ENCODE measurements at regions not wholly inside any gene's neighbourhood (a gene's known extent, or its start where the extent isn't known, plus 50 kb on each side); places are given as distances from the start of the nearest gene placed in this dataset.
"Not testable (repeated sequence)": the region's sequence is repeated elsewhere in the genome, so short reads cannot be mapped to it uniquely, and the experiment has no call there.

DNA sequence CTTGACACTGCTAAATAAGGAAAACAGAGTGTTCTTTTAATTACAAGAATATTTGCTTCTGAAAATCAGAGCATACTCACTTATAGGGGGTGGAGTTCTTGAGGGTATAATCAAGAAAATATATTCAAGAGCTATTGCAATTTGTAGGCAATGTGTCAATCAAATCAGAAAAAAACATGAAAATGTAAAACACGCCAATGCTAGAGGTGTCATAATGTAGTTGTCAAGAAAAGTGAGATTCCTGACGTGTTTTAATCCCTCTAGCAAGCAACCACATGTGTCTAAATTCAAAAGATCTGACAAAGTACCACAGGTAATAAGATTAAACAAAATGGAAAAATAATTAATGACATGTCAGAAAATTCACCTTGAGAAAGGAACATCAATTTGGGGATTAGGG, 1440.7 kb upstream of the RAG2 start:
- DNase-seq (ENCODE audit: low read depth): no peak

DNA sequence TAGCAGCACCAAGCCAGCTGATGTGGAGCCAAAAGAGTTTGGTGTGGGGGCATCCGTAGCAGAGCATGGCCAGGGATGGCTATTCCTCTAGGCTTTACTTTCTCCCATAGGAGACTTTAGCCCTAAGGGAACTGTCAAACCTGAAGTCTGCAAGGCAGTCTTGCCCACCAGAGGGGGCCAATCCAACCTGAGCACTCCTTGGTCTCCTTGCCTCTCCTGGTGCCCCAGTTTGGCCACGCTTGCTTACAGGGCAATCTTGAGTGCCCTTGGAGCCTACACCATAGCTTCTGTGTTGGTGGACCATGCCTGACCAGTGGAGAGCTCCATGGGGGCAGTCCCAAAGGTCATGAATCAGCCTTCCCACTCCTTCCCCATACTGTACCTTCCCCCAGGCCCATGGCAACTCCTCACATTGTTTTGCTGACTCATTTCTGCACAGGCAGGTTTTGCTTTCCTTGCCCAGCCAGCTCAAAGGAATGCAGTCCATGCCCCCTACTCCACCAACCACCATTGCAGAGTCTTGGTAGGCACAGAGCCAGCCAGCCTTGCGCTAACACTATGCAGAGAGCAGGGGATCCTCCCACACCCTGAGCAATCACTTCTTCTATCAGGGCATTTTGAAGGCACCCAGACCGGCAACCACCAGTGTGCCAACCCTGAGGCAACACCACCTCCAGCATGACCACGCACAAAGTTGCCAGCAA, 1421.2 kb upstream of the RAG2 start:
- peak; percentile 86 for DNase-seq (ENCODE audit: low read depth)

DNA sequence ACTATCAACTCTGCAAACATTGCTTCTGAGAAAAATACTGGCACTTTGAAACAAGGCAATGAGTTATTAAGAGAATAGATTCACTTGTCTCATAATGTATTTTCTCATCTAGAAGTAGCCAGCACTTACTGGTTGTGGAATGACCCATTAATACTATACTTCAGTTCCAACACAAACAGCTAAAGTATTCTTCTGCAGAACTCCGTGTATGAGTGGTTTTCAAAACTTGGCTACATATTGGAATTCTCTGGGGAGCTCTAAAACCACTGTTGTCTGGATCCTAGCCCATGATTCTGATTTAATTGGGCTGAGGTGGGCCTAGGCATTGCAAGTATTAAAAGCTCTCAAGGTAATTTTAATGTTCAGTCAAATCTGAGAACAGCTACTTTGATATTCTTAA, 1416.4 kb upstream of the RAG2 start:
- peak; percentile 27 for DNase-seq (ENCODE audit: low read depth)

DNA sequence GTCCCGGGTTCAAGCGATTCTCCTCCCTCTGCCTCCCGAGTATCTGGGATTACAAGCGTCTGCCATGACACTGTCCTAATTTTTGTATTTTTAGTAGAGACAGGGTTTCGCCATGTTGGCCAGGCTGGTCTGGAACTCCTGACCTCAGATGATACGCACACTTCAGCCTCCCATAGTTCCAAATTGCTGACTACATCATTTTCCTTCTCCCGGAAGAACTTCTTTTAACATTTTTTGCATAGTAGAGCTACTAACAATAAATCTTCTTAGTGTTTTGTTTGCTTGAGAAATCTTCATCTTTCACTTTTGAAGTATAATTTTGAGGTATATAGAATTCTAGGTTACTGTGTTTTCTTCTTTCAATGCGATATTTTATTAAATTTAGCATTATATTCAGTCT, 1415.1 kb upstream of the RAG2 start:
- DNase-seq (ENCODE audit: low read depth): no peak

DNA sequence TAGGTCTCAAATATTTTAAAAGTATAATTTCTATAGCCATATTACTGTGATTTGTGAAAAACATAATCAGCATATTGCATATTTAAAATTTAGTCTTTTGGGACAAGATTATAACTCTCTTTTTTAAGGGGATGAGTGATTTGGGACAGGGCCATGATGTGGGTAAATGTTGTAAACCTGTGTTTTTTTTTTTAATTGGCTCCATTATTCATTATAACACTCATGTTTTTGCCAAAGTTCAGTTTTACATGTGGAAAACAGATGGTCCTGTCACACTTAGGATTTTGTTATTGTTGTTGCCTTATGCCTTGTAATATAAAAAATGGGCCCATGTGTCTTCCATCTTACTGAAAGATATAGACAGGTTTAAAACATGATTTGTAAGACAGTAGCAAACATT, 1413.5 kb upstream of the RAG2 start:
- DNase-seq (ENCODE audit: low read depth): no peak

- DNase-seq (ENCODE audit: low read depth): no peak
Measured at GRCh38 chr11:38009932-38010331, 1411.9 kb upstream of the RAG2 start.

- DNase-seq (ENCODE audit: low read depth): no peak
Measured at GRCh38 chr11:38006466-38006865, 1408.4 kb upstream of the RAG2 start.

DNA sequence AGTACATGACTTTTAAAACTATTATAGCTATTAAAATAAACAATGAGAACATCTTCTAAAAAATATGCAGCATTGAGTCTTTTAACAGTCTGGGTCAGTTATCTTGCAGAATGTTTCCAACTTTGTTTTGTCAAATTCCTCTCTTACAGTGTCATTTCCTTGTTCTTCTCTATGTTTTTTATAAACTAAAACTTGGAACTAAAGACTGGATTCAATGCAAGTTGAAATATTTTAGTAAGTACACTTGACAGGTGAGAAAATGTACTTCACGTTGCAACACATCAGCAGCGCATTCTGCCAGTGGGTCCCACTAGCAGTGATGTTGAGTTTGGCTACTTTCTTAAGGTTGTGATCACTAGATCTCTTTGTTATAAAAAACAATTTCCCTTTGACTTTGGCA, 1407.6 kb upstream of the RAG2 start:
- DNase-seq (ENCODE audit: low read depth): no peak

- DNase-seq (ENCODE audit: low read depth): no peak
Measured at GRCh38 chr11:37999171-37999570, 1401.1 kb upstream of the RAG2 start.

DNA sequence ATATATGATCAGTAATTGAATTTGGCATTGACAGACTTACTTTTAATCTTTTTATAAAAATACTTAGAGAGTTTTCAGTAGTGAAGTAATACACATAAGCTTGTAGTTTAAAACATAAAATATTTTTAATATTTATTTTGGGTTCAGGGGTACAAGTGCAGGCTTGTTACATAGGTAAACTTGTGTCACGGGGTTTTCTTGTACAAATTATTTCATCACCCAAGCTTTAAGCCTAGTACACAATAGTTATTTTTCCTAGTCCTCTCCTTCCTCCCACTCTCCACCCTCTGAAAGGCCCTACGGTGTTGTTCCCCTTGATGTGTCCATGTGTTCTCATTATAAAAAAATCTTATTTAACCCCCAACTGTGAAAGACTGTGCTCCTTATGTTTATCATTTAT, 1397.8 kb upstream of the RAG2 start:
- DNase-seq (ENCODE audit: low read depth): no peak

DNA sequence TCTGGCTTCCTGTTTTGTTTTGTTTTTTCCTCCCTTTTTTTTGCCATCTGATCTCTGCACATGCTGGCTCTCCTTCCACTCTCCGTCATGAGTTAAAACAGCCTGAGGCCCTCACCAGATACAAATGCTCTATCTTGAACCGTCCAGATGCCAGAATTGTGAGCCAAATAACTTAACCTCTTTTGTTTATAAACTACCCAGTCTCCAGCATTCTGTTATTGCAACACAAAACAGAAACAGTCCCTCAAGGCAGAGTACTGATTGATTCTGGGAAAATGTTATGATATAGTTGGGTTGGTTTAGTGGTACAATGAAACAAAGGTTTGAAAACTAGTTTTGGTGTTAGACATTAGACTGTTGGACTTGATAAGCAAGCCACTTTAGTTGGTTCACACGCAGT, 1390.0 kb upstream of the RAG2 start:
- no peak for DNase-seq (ENCODE audit: low read depth)

GRCh38 chr11:37984991-37985390, 1387.0 kb upstream of the RAG2 start:
- DNase-seq (ENCODE audit: low read depth): no peak

DNA sequence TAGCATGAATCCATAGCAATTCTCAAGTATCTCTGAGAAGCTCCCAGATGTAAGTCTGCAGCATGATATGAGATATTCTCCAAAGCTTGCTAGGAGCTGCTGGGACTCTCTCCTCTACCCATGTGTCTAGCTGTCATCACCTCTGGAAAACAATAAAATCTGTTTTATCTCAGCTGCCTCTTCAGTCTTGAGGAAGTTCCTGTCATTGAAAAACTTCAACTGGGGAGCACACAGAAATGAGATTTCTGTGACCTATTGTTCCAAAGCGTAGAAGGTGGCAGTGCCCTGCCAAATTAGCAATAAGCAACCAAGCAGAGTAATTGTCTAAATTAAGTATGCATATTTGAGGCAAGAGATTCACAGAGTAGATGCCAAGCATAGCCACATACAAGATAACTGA, 1380.6 kb upstream of the RAG2 start:
- no peak for DNase-seq (ENCODE audit: low read depth)

DNA sequence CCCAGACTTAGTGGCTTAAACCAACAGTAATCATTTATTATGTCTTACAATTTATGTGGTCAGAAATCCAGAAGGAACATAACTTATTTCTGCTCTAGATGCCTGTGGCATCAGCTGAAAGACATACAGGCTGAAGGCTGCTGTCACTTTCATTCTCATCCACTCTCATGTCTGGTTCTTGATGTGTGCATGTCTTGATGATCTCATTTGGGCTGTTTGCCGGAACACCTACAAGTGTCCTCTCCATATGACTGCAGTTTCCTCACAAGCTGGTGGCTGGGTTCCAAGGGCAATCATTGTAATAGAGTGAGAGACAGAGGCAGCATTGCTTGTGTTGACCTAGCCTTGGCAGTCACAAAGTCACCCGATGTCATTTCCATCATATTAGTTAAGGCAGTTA, 1375.9 kb upstream of the RAG2 start:
- peak; percentile 3 for DNase-seq (ENCODE audit: low read depth)

DNA sequence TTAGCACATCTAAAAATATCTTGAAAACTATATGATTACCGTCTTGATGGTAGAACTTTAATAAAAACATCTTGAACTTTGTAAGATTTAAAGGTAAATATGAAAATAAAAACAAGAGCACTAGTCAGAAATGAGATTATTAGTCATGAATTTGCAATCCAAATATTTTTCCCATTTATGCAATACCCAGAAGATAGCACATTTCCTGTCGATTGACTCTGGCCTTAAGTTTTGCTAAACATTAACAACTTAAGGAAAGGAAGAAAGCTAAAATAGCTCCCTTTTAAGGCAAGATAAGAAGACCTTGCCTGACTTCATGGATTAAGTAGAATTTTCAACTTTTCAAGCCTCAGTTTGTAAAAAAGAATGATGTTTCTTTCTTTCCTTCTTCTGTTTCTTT, 1374.7 kb upstream of the RAG2 start:
- DNase-seq (ENCODE audit: low read depth): no peak

DNA sequence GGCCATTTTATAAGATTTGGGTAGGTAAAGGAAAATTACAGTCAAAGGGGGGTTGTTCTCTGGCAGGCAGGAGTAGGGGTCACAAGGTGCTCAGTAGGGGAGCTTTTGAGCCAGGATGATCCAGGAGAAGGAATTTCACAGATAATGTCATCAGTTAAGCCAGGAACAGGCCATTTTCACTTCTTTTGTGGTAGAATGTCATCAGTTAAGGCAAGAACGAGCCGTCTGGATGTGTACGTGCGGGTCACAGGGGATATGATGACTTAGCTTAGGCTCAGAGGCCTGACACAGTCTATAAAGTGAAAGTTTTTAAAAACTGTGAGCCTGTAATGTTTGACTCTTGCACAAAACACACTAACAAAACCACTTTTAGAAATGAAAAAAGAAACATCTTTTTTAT, 1371.3 kb upstream of the RAG2 start:
- DNase-seq (ENCODE audit: low read depth): not testable (repeated sequence)

DNA sequence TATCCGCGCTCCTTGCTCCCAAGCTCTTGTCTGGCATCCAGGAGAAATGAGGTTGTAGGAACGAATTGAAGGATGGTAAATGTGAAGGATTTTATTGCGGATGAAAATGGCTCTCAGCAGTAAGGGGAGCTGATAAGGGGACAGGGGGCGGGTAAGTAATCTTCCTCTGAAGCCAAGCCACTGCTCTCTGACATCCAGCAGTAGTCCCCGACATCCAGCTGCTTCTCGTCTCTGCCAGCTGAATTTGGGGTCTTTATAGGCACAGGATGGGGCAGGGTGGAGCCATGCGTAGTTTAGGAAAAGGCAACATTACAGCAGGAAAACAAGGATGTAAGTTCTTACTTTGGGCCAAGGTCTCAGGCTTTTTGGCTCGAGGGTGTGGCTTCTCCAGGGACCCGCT, 1370.1 kb upstream of the RAG2 start:
- DNase-seq (ENCODE audit: low read depth): no peak

- DNase-seq (ENCODE audit: low read depth): no peak
Measured at GRCh38 chr11:37967635-37968034, 1369.6 kb upstream of the RAG2 start.

GRCh38 chr11:37963440-37963839, 1365.4 kb upstream of the RAG2 start:
- DNase-seq (ENCODE audit: low read depth): no peak

- no peak for DNase-seq (ENCODE audit: low read depth)
Measured at GRCh38 chr11:37957717-37958116, 1359.7 kb upstream of the RAG2 start.

DNA sequence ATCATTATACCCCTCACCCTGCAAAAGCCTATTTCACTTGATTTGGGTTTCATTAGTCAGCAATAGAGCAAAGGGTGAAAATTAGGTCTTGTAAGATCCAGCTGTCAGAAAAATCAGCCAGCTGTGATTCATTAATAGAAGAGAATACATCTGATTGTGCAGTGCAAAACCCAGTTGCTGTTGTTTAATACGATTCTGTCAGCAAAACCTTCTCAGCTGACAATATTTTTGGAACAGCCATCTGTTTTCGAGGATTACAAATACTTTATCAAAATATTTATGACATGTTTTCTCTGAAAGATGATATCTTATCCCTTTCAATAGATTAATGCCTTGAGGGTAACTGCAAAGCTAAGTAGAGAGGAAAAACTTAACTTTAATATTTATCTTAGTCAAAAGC, 1354.0 kb upstream of the RAG2 start:
- DNase-seq (ENCODE audit: low read depth): no peak

DNA sequence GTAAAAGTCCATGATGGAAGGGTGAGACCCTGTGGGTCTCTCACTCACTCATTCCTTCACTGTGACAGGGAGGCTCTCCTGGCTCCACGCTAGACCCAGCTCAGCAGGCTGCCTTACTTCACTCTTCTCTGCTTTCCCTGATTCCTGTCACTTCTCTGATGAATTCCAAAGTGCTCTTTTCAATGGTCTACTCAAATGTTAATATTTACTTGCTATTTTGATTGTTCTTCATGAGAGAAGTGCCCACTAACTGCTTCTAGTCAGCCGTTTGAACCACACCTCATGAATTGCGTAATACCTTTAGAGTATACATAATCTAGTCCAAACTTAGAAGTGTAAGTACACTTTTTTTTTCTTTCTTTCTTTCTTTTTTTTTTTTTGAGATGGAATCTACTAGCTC, 1350.2 kb upstream of the RAG2 start:
- DNase-seq (ENCODE audit: low read depth): no peak

GRCh38 chr11:37947821-37948220, 1349.8 kb upstream of the RAG2 start:
- no peak for DNase-seq (ENCODE audit: low read depth)

GRCh38 chr11:37946155-37946766, 1348.2 kb upstream of the RAG2 start:
- DNase-seq (ENCODE audit: low read depth): peak; percentile 38

Data from HT1080 (cell line).